ENCODE measurements at regions not wholly inside any gene's neighbourhood (a gene's known extent, or its start where the extent isn't known, plus 50 kb on each side); places are given as distances from the start of the nearest gene placed in this dataset.

- no peak for DNase-seq (ENCODE audit: low read depth)
- H3K4me3 ChIP-seq (ENCODE audit: low read depth, low read length) = no peak overlapping the region
- TF ChIP-seq CTCF (IDR thresholded peaks at IDR 0.05; ENCODE audit: control insufficient read depth, extremely low read depth, insufficient read depth) = no peak
Observed at GRCh38 chr13:32955881-32956594, 60.2 kb upstream of the KL start.

- DNase-seq (ENCODE audit: low read depth) = no peak
- no peak for TF ChIP-seq CTCF (IDR thresholded peaks at IDR 0.05; ENCODE audit: control insufficient read depth, extremely low read depth, insufficient read depth)
- H3K4me3 ChIP-seq (ENCODE audit: low read depth, low read length) = no peak overlapping the region
Observed at GRCh38 chr13:32956595-32956933, 59.7 kb upstream of the KL start.

- DNase-seq (ENCODE audit: low read depth) = no peak
- no peak for TF ChIP-seq CTCF (IDR thresholded peaks at IDR 0.05; ENCODE audit: control insufficient read depth, extremely low read depth, insufficient read depth)
- H3K4me3 ChIP-seq (ENCODE audit: low read depth, low read length) = no peak overlapping the region
Observed at GRCh38 chr13:32960626-32961025, 55.6 kb upstream of the KL start.

- H3K4me3 ChIP-seq (ENCODE audit: low read depth, low read length) = no peak overlapping the region
- TF ChIP-seq CTCF (IDR thresholded peaks at IDR 0.05; ENCODE audit: control insufficient read depth, extremely low read depth, insufficient read depth) = no peak
- no peak for DNase-seq (ENCODE audit: low read depth)
Observed at GRCh38 chr13:32961724-32962123, 54.5 kb upstream of the KL start.

- no peak for DNase-seq (ENCODE audit: low read depth)
- no peak overlapping the region for H3K4me3 ChIP-seq (ENCODE audit: low read depth, low read length)
- TF ChIP-seq CTCF (IDR thresholded peaks at IDR 0.05; ENCODE audit: control insufficient read depth, extremely low read depth, insufficient read depth) = no peak
Observed at GRCh38 chr13:32962342-32962741, 53.9 kb upstream of the KL start.

- DNase-seq (ENCODE audit: low read depth) = no peak
- no peak for TF ChIP-seq CTCF (IDR thresholded peaks at IDR 0.05; ENCODE audit: control insufficient read depth, extremely low read depth, insufficient read depth)
- no peak overlapping the region for H3K4me3 ChIP-seq (ENCODE audit: low read depth, low read length)
Observed at GRCh38 chr13:32964987-32965386, 51.2 kb upstream of the KL start.
